ENCODE measurements at regions not wholly inside any gene's neighbourhood (a gene's known extent, or its start where the extent isn't known, plus 50 kb on each side); places are given as distances from the start of the nearest gene placed in this dataset.

DNA sequence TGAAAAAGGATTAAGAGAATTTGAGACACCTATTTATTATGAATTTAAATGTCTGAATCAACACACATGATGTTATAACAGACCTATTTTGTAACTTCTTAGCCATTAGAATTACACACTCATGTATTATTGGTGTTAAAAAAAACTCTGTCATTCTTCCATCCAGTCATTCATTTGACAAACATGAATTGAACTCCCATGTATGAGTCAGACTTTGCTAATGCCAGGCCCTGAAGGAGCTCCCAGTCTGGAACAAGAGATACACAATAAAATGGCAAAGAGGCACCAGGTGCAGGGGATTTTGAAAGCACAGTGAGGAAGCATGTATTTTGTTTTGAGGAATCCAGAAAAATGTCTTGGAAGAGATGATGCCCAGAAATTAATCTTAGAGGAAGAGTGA, 87.7 kb upstream of the EFHC2 start:
- TF ChIP-seq, protein P1, sequence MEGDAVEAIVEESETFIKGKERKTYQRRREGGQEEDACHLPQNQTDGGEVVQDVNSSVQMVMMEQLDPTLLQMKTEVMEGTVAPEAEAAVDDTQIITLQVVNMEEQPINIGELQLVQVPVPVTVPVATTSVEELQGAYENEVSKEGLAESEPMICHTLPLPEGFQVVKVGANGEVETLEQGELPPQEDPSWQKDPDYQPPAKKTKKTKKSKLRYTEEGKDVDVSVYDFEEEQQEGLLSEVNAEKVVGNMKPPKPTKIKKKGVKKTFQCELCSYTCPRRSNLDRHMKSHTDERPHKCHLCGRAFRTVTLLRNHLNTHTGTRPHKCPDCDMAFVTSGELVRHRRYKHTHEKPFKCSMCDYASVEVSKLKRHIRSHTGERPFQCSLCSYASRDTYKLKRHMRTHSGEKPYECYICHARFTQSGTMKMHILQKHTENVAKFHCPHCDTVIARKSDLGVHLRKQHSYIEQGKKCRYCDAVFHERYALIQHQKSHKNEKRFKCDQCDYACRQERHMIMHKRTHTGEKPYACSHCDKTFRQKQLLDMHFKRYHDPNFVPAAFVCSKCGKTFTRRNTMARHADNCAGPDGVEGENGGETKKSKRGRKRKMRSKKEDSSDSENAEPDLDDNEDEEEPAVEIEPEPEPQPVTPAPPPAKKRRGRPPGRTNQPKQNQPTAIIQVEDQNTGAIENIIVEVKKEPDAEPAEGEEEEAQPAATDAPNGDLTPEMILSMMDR (conservative IDR thresholded peaks at IDR 0.05), result no peak
- no peak for TF ChIP-seq EZH2 (IDR thresholded peaks at IDR 0.05; ENCODE audit: low read depth)

All from PC-9 (cell line).